WTC11 (cell line): ENCODE measurements at regions not wholly inside any gene's neighbourhood (a gene's known extent, or its start where the extent isn't known, plus 50 kb on each side); places are given as distances from the start of the nearest gene placed in this dataset.

Experiments
- ATAC-seq: fragments of 200-7000 bp; cut with Tn5 transposase; 2 replicates; pipeline ENCODE4 v1.10.0; 2021; ENCODE audit warnings: mild to moderate bottlenecking, moderate library complexity
- CTCF ChIA-PET: fragments of 300-600 bp; sonication (Branson Sonifier 250); formaldehyde crosslinking; loops from one replicate; lab custom pipeline; 2021; ENCODE audit warnings: antibody characterized with exemption; lab: Charles Lee
- POLR2A ChIA-PET: fragments of 350-600 bp; sonication (Branson Sonifier 250); formaldehyde crosslinking; loops from one replicate; lab custom pipeline; 2021; ENCODE audit warnings: antibody characterized with exemption; lab: Charles Lee
- DNase-seq: peaks from one replicate; pipeline ENCODE4 v3.0.0; 2021; ENCODE audit warnings: low spot score
- H3K27ac Mint-ChIP-seq: 2 replicates; pipeline ENCODE4 v1.8.0; 2021; ENCODE audit warnings: mixed read lengths
- H3K27me3 Mint-ChIP-seq: 2 replicates; pipeline ENCODE4 v1.8.0; 2021; ENCODE audit warnings: low read depth, mild to moderate bottlenecking, moderate library complexity, mixed read lengths
- H3K36me3 Mint-ChIP-seq: 2 replicates; pipeline ENCODE4 v1.8.0; 2021; ENCODE audit warnings: mixed read lengths
- H3K4me1 Mint-ChIP-seq: 2 replicates; pipeline ENCODE4 v1.8.0; 2022; ENCODE audit warnings: mixed read lengths
- H3K4me3 Mint-ChIP-seq: 2 replicates; pipeline ENCODE4 v1.8.0; 2021; ENCODE audit warnings: mild to moderate bottlenecking, moderate library complexity, mixed read lengths
- H3K9me3 Mint-ChIP-seq: 2 replicates; pipeline ENCODE4 v1.8.0; 2021; ENCODE audit warnings: mixed read lengths
- ATF6 ChIP-seq: sonication (generic); formaldehyde crosslinking; IDR thresholded peaks from 2 replicates; pipeline ENCODE4 v1.8.1; 2023; ENCODE audit warnings: mild to moderate bottlenecking, missing genetic modification reagents
- E2F1 ChIP-seq: sonication (generic); formaldehyde crosslinking; IDR thresholded peaks from 2 replicates; pipeline ENCODE4 v1.8.0; 2022; ENCODE audit warnings: mild to moderate bottlenecking, missing genetic modification reagents
- EMX1 ChIP-seq: fragments of 250-450 bp; sonication (Bioruptor Pico); IDR thresholded peaks from 2 replicates; pipeline ENCODE4 v1.8.0; 2021; ENCODE audit warnings: mild to moderate bottlenecking
- ETV6 ChIP-seq: sonication (generic); formaldehyde crosslinking; IDR thresholded peaks from 2 replicates; pipeline ENCODE4 v1.8.1; 2022; ENCODE audit warnings: mild to moderate bottlenecking, missing genetic modification reagents
- FOXJ3 ChIP-seq: sonication (generic); formaldehyde crosslinking; IDR thresholded peaks from 2 replicates; pipeline ENCODE4 v1.9.0; 2021; ENCODE audit warnings: missing genetic modification reagents, mild to moderate bottlenecking, borderline replicate concordance
- GABPB1 ChIP-seq: sonication (generic); formaldehyde crosslinking; IDR thresholded peaks from 2 replicates; pipeline ENCODE4 v1.8.1; 2023; ENCODE audit warnings: mild to moderate bottlenecking, missing genetic modification reagents
- HMGXB4 ChIP-seq: sonication (generic); formaldehyde crosslinking; IDR thresholded peaks from 2 replicates; pipeline ENCODE4 v1.8.1; 2023; ENCODE audit warnings: mild to moderate bottlenecking, moderate library complexity, missing genetic modification reagents
- IRF2 ChIP-seq: sonication (generic); formaldehyde crosslinking; IDR thresholded peaks from 2 replicates; pipeline ENCODE4 v1.8.0; 2022; ENCODE audit warnings: low read depth, missing genetic modification reagents, borderline replicate concordance
- MXD4 ChIP-seq: fragments of 250-450 bp; sonication (Bioruptor Pico); IDR thresholded peaks from 2 replicates; pipeline ENCODE4 v1.8.0; 2021; ENCODE audit warnings: mild to moderate bottlenecking, moderate library complexity, borderline replicate concordance
- NR1H2 ChIP-seq: sonication (generic); formaldehyde crosslinking; IDR thresholded peaks from 2 replicates; pipeline ENCODE4 v1.9.0; 2021; ENCODE audit warnings: mild to moderate bottlenecking, moderate library complexity, missing genetic modification reagents
- OVOL2 ChIP-seq: fragments of 250-450 bp; sonication (Bioruptor Pico); IDR thresholded peaks from 2 replicates; pipeline ENCODE4 v1.9.0; 2021; ENCODE audit warnings: mild to moderate bottlenecking, borderline replicate concordance
- PREB ChIP-seq: sonication (generic); formaldehyde crosslinking; IDR thresholded peaks from 2 replicates; pipeline ENCODE4 v1.8.1; 2022; ENCODE audit warnings: mild to moderate bottlenecking, missing genetic modification reagents, moderate library complexity, borderline replicate concordance
- TCF7 ChIP-seq: sonication (generic); formaldehyde crosslinking; IDR thresholded peaks from 2 replicates; pipeline ENCODE4 v1.8.0; 2022; ENCODE audit warnings: mild to moderate bottlenecking, low read depth, missing genetic modification reagents, moderate library complexity
- TEAD1 ChIP-seq: sonication (generic); formaldehyde crosslinking; IDR thresholded peaks from 2 replicates; pipeline ENCODE4 v1.8.0; 2022; ENCODE audit warnings: mild to moderate bottlenecking, missing genetic modification reagents
- TP53 ChIP-seq: sonication (generic); formaldehyde crosslinking; IDR thresholded peaks from 2 replicates; pipeline ENCODE4 v1.8.1; 2023; ENCODE audit warnings: mild to moderate bottlenecking, missing genetic modification reagents
- ZNF121 ChIP-seq: sonication (generic); formaldehyde crosslinking; IDR thresholded peaks from 2 replicates; pipeline ENCODE4 v1.8.0; 2023; ENCODE audit warnings: missing genetic modification reagents
- ZNF232 ChIP-seq: sonication (generic); formaldehyde crosslinking; IDR thresholded peaks from 2 replicates; pipeline ENCODE4 v1.8.0; 2022; ENCODE audit warnings: mild to moderate bottlenecking, missing genetic modification reagents
- ZNF423 ChIP-seq: fragments of 250-450 bp; sonication (Bioruptor Pico); IDR thresholded peaks from 2 replicates; pipeline ENCODE4 v2.1.2; 2022; ENCODE audit warnings: mild to moderate bottlenecking, moderate library complexity
- ZNF532 ChIP-seq: fragments of 250-450 bp; sonication (Bioruptor Pico); IDR thresholded peaks from 2 replicates; pipeline ENCODE4 v1.9.0; 2021; ENCODE audit warnings: mild to moderate bottlenecking, borderline replicate concordance

GRCh38 chrX:131795442-131796229 is 227.5 kb upstream of the STK26 start (continued):
- TF ChIP-seq IRF2 (CRISPR knock-in tag) (no peak), ATF6 (CRISPR knock-in tag) (no peak), EMX1 (CRISPR knock-in tag) (no peak)

- TF ChIP-seq NR1H2 (CRISPR knock-in tag) (no peak), ZNF232 (CRISPR knock-in tag) (no peak), ZNF121 (CRISPR knock-in tag) (no peak), ZNF532 (CRISPR knock-in tag) (no peak), HMGXB4 (CRISPR knock-in tag) (no peak), PREB (CRISPR knock-in tag) (no peak), TCF7 (CRISPR knock-in tag) (no peak), GABPB1 (CRISPR knock-in tag) (no peak), OVOL2 (no peak)
- no peaks in the 10 kb centered on the region for H3K4me1 Mint-ChIP-seq
- H3K9me3 Mint-ChIP-seq = no peaks in the 10 kb centered on the region
- H3K4me3 Mint-ChIP-seq = no peak overlapping the region
- no peaks in the 10 kb centered on the region; the same call in 1 of the 2 replicates for H3K27me3 Mint-ChIP-seq
- H3K36me3 Mint-ChIP-seq = peaks cover 33% of the 10 kb centered on the region
- ATAC-seq = no peak
- ChIA-PET POLR2A (no interaction called here), CTCF (no interaction called here)
- DNase-seq = no peak
- H3K27ac Mint-ChIP-seq = no peak overlapping the region
These were observed 222.0 kb upstream of the STK26 start for GRCh38 chrX:131801066-131801465.

- H3K27me3 Mint-ChIP-seq = no peaks in the 10 kb centered on the region; the same call in 1 of the 2 replicates
- CTCF ChIA-PET = no interaction called here
- no peaks in the 10 kb centered on the region for H3K9me3 Mint-ChIP-seq
- peaks cover 29% of the 10 kb centered on the region for H3K36me3 Mint-ChIP-seq
- H3K27ac Mint-ChIP-seq = no peak overlapping the region
- DNase-seq (no peak), ATAC-seq (no peak)
- no peaks in the 10 kb centered on the region for H3K4me1 Mint-ChIP-seq
- POLR2A ChIA-PET = no interaction called here
- no peak overlapping the region for H3K4me3 Mint-ChIP-seq
- TF ChIP-seq ETV6 (CRISPR knock-in tag) (no peak), TEAD1 (no peak), ATF6 (CRISPR knock-in tag) (no peak), IRF2 (CRISPR knock-in tag) (no peak), FOXJ3 (no peak), MXD4 (no peak), ZNF423 (CRISPR knock-in tag) (no peak), TP53 (CRISPR knock-in tag) (no peak), ZNF121 (CRISPR knock-in tag) (no peak), E2F1 (CRISPR knock-in tag) (no peak)
These were observed 221.2 kb upstream of the STK26 start for GRCh38 chrX:131801911-131802310.
